ENCODE measurements at regions not wholly inside any gene's neighbourhood (a gene's known extent, or its start where the extent isn't known, plus 50 kb on each side); places are given as distances from the start of the nearest gene placed in this dataset.
A peak's percentile ranks its signal among the peaks of the same experiment; 100 is the strongest.

- no peak overlapping the region for H3K4me3 ChIP-seq
- H3K27me3 ChIP-seq, result no peaks in the 10 kb centered on the region
- H3K9me3 ChIP-seq, result no peaks in the 10 kb centered on the region
- TF ChIP-seq CTCF (IDR thresholded peaks at IDR 0.05) (peak in 1 of 4 donors; percentile 7), POLR2A (IDR thresholded peaks at IDR 0.05) (no peak)
- no peak overlapping the region for H3K27ac ChIP-seq
- no peak for DNase-seq
- peak in 1 of 4 donors; percentile 38 for ATAC-seq
- no peaks in the 10 kb centered on the region for H3K4me1 ChIP-seq
- intact Hi-C loops (cut with DNase I), result no loop called here
- WGBS (ENCODE audit: insufficient coverage, low coverage, low lambda C conversion rate, missing lambda C conversion rate), result 11% methylated on average over 5 of the region's 5 CpGs
- H3K36me3 ChIP-seq, result no peaks in the 10 kb centered on the region
These were observed 621.5 kb upstream of the B3GAT1 start for GRCh38 chr11:135033540-135033939.

DNA sequence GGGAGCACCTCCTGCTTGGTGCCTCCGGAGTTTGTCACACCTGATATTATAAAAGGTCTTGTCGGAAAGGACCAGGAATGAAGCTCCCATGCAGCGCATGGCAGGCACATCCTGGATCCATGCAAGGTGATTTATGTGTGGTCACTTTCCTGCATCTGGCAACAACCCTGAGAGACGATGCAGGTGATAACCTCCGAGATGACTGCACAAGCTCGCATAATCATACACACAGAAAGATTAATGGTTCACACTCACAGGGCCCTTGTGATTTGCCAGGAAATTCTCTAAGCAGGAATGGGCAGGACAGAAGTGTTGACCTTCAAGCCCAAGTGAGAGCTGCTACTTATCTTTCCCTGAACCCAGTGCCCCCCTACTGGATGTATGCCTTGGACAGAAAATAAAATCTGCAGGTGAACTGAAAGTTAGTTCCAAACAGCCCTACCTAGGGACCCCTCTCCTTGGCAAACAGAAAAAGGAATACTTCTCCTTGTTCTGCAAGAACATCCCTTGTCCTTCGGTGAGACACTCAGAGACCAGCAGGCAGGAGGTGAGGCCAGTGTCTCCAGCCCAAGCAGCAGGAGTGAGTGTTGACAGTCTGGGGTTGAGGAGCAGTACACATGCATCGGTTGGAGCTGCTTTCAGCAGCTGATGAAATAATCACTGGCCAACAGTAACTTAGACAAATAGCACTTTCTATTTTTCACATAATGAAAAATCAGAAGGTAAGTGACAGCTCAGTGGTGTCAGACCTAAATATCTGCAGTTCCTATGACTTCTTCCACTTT, 619.4 kb upstream of the B3GAT1 start:
- intact Hi-C loops (cut with DNase I), result no loop called here

GRCh38 chr11:135027461-135027860, 615.4 kb upstream of the B3GAT1 start:
- H3K9me3 ChIP-seq, result no peaks in the 10 kb centered on the region
- ATAC-seq, result peak in 1 of 4 donors; percentile 29
- no peak overlapping the region for H3K27ac ChIP-seq
- TF ChIP-seq CTCF (IDR thresholded peaks at IDR 0.05) (no peak), POLR2A (IDR thresholded peaks at IDR 0.05) (no peak)
- WGBS (ENCODE audit: insufficient coverage, low coverage, low lambda C conversion rate, missing lambda C conversion rate), result 29% methylated on average over 4 of the region's 5 CpGs
- no peak overlapping the region for H3K4me3 ChIP-seq
- DNase-seq, result peak in 1 of 3 donors; percentile 33
- no peaks in the 10 kb centered on the region for H3K27me3 ChIP-seq
- H3K36me3 ChIP-seq, result no peaks in the 10 kb centered on the region
- H3K4me1 ChIP-seq, result no peaks in the 10 kb centered on the region
- intact Hi-C loops (cut with DNase I), result no loop called here

More for the DNA sequence above, 619.4 kb upstream of the B3GAT1 start:
- no peaks in the 10 kb centered on the region for H3K36me3 ChIP-seq
- ATAC-seq (no peak), DNase-seq (no peak)
- H3K9me3 ChIP-seq, result no peaks in the 10 kb centered on the region
- 53% methylated on average over 8 of the region's 8 CpGs for WGBS (ENCODE audit: insufficient coverage, low coverage, low lambda C conversion rate, missing lambda C conversion rate)
- TF ChIP-seq CTCF (IDR thresholded peaks at IDR 0.05) (no peak), POLR2A (IDR thresholded peaks at IDR 0.05) (no peak)
- H3K4me1 ChIP-seq, result no peaks in the 10 kb centered on the region
- no peak overlapping the region for H3K27ac ChIP-seq
- H3K4me3 ChIP-seq, result no peak overlapping the region
- H3K27me3 ChIP-seq, result no peaks in the 10 kb centered on the region

DNA sequence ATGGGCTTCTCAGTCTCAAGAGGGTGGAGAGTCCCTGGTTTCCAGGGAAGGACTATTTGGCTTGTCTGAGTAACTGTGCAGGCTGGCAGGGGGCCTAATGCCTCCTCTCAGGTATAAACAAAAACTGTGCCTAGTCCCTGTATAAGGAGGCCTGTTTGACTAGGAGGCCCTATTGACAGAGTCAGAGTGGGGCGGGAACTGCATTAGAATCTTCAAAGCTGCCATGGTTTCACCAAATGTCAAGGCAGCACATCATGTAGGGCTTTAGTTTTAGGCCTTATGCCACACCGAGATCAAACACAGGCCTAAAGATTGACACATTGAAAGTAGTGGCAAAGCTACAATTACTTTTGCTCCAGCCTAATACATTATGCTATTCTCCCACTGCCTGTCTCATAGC, 611.5 kb upstream of the B3GAT1 start:
- TF ChIP-seq POLR2A (IDR thresholded peaks at IDR 0.05) (no peak), CTCF (IDR thresholded peaks at IDR 0.05) (no peak)
- no peak for DNase-seq
- Histone ChIP-seq H3K27me3 (no peaks in the 10 kb centered on the region), H3K4me3 (no peak overlapping the region), H3K9me3 (no peaks in the 10 kb centered on the region), H3K36me3 (no peaks in the 10 kb centered on the region), H3K27ac (no peak overlapping the region), H3K4me1 (no peaks in the 10 kb centered on the region)
- intact Hi-C loops (cut with DNase I), result no loop called here
- ATAC-seq, result no peak
- WGBS (ENCODE audit: insufficient coverage, low coverage, low lambda C conversion rate, missing lambda C conversion rate), result 51% methylated on average over 2 of the region's 2 CpGs

Data from right lobe of liver (tissue), 6 donors.